VCaP (cell line): ENCODE measurements at regions not wholly inside any gene's neighbourhood (a gene's known extent, or its start where the extent isn't known, plus 50 kb on each side); places are given as distances from the start of the nearest gene placed in this dataset.
"Not testable (repeated sequence)": the region's sequence is repeated elsewhere in the genome, so short reads cannot be mapped to it uniquely, and the experiment has no call there.

Experiments used
- H3K27ac ChIP-seq: fragments of 450-650 bp; 2 replicates; pipeline ENCODE4 v1.5.1; 2017
- TF ChIP-seq, protein P1 (sequence below): fragments of 450-650 bp; conservative IDR thresholded peaks from 2 replicates; pipeline ENCODE4 v1.5.1; 2017; ENCODE audit warnings: mild to moderate bottlenecking, moderate library complexity

DNA sequence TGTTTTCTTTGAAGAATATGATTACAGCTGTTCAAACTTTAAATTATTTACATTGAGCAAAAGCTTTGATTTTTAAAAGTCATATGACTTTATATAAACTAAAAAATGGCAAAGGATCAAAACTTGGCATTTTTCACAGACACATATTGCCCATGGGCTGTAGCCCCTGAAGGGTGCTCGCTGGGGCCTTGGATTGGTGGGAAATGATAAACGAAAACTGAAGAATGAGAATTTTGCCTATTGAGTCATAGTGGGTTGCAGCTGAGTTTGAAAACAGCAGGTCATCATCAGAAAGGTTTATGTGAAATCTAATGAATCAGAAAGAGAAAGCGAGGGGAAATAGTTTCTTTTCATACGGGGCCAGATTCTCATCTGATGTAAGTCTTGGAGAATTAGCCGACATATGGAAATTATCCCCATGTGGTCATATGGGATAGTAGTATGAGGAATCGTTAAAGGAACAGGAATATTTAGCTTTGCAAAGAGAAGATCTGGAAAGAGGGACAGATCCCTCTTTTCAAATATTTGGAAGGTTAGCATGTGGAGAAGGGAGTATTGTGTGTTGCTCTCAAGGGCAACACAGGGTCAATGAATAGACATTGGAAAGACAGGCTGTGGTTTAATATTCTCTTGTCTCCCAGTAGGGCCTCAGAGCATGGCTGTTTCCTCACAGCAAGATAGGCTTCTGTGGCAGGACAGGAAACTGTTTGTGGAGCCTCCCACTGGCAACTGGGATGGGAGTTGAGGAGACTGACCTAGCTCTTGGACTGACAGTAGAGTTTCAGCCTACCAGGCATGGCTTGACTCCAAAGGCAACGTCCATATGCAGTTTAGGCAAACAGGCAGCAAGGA, 119.0 kb downstream of the FZD1 start:
- H3K27ac ChIP-seq = no peak overlapping the region
- TF ChIP-seq, protein P1, sequence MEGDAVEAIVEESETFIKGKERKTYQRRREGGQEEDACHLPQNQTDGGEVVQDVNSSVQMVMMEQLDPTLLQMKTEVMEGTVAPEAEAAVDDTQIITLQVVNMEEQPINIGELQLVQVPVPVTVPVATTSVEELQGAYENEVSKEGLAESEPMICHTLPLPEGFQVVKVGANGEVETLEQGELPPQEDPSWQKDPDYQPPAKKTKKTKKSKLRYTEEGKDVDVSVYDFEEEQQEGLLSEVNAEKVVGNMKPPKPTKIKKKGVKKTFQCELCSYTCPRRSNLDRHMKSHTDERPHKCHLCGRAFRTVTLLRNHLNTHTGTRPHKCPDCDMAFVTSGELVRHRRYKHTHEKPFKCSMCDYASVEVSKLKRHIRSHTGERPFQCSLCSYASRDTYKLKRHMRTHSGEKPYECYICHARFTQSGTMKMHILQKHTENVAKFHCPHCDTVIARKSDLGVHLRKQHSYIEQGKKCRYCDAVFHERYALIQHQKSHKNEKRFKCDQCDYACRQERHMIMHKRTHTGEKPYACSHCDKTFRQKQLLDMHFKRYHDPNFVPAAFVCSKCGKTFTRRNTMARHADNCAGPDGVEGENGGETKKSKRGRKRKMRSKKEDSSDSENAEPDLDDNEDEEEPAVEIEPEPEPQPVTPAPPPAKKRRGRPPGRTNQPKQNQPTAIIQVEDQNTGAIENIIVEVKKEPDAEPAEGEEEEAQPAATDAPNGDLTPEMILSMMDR = no peak

DNA sequence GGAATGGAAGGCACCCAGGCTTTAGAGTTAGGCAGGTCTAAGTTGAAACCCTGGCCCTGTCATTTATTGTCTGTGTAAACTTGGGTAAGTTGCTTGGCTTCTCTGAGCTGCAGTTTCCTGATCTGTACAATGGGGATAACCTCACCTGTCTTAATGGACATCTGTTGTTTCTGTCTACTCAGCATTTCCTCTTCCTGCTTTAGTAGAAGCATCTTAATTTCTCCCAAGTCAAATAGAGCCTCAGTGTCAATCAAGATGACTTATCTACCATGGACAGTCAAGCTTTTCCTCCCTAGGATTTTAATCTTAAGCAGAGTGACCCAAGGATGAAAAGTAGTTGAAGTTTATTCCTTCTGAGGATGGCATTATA, 119.7 kb downstream of the FZD1 start:
- H3K27ac ChIP-seq = no peak overlapping the region
- TF ChIP-seq, protein P1 = no peak

DNA sequence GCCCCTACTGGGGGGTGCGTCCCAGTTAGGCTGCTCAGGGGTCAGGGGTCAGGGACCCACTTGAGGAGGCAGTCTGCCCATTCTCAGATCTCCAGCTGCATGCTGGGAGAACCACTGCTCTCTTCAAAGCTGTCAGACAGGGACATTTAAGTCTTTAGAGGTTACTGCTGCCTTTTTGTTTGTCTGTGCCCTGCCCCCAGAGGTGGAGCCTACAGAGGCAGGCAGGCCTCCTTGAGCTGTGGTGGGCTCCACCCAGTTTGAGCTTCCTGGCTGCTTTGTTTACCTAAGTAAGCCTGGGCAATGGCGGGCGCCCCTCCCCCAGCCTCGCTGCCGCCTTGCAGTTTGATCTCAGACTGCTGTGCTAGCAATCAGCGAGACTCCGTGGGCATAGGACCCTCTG, 130.5 kb downstream of the FZD1 start:
- H3K27ac ChIP-seq = not testable (repeated sequence)

DNA sequence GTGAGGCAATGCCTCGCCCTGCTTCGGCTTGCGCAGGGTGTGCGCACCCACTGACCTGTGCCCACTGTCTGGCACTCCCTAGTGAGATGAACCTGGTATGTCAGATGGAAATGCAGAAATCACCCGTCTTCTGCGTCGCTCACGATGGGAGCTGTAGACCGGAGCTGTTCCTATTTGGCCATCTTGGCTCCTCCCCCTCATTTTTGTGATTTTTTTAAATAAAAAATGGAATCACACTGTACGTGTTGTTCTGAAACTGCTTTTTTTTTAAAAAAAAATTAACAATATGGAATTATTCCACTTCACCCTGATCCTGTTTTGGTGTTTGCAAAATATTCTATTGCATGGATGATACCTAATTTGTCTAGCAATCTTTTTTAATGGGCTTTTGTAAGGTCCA, 131.1 kb downstream of the FZD1 start:
- H3K27ac ChIP-seq = not testable (repeated sequence)

DNA sequence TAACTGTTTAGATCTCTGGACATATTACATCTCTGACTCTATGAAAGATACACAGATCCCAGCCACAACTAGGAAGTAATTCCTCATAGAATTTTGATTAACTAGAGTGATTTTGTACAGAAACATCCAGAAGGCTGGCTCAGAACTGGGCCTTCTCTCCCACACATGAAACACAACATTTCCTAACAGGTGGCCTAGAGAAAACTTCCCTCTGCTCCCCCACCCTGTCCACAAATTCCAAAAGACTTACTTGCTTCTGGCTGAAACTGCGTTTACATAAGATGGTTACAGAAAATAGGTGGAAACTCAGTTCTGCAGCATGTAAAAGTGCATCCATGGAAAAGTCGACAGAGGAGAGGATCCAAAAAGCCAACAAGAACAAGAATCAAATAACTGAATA, 132.9 kb downstream of the FZD1 start:
- TF ChIP-seq, protein P1 = no peak
- no peak overlapping the region for H3K27ac ChIP-seq

DNA sequence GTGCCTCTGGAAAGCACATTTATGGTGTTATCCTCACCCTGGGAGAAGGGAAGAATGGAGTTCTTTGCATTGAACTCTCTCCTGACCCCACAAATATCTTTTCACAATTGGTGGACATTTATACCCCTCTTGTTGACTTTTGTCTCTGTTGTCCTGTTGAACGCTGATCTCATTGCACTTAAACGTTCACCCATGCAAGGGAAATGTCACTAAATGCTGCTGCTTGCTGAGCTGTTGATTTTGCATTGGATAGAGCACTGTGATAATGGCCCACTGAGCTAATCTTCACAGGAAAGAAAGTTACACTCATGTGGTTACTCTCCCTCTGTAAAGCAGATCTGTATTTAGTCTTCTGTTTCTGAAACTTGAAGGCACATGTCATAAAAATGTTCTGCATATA, 133.4 kb downstream of the FZD1 start:
- TF ChIP-seq, protein P1 = no peak
- no peak overlapping the region for H3K27ac ChIP-seq

DNA sequence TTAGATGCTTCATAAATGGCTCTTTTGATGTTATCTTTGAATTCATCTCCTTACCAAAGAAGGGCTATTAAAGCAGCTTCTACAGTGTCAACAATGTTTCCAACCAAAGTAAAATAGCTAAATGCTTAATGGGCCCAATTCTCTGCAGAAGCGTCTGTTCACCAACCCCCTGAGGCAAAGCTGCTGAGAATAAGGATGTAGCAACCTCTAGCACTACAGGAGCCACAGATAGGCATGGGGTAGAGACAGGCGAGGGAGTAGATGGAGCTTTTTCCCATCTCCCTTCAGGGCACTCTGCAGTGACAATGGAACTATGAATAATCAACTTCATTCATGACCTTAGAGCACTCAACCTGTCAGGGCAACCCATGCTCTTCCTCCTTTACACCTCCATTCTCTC, 134.1 kb downstream of the FZD1 start:
- H3K27ac ChIP-seq = no peak overlapping the region
- TF ChIP-seq, protein P1 = no peak

DNA sequence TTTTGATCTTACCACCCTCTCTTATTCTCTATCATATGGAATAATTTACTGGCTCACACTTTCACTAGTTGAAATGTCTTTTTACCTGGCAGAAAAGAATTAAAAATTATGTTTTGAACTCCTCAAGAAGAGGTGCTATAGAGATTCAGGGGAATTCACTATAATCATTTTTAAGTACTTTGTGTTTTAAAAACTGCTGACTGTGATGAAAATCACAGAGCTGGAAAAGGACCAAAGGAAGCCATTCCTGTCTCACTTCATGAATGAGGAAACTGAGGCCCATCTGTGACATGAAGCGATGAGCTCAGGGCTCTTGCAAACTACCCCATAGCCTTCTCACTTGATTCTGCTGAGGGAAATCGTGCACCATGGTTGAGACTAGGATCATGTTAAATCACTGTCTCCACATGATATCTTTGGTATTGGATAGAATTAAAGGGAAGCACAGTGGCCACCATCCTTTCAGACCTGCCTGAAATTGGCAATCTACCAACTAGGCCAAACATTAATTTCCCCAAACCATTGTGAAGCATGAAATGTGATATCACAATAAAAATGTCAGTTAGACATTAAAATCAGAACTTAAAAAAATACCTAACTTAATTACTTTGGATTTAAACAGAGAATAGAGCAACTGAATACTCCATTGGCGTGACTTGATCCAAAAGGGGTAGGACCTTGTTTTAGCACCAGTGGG, 141.0 kb downstream of the FZD1 start:
- TF ChIP-seq, protein P1 = no peak
- no peak overlapping the region for H3K27ac ChIP-seq

DNA sequence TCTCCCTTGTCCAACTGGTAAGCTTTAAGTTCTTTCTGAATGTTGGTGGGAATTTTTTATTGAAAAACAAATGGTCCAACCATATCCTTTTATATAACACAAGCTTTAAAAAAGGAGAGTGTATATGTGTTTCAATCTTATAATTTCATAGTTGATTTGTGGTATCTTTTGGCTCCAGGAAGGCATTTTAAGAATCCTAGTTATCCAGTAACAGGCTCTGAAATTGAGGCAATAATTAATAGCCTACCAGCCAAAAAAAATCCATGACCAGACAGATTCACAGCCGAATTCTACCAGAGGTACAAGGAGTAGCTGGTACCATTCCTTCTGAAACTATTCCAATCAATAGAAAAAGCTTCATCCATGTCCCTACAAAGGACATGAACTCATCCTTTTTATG, 141.6 kb downstream of the FZD1 start:
- H3K27ac ChIP-seq = not testable (repeated sequence)
